K562 (cell line): ENCODE measurements at regions not wholly inside any gene's neighbourhood (a gene's known extent, or its start where the extent isn't known, plus 50 kb on each side); places are given as distances from the start of the nearest gene placed in this dataset.

Experiments
- AFF1 ChIP-seq, 2 experiments: fragments of 450-650 bp; IDR thresholded peaks; 2 replicates each; pipeline ENCODE4 v1.6.1; 2018; ENCODE audit warnings: mild to moderate bottlenecking in 2 of 2, low read depth in 1 of 2; ENCODE audit not compliant: partially characterized antibody in 2 of 2
- CLOCK ChIP-seq: fragments of 250-450 bp; sonication (Bioruptor Pico); IDR thresholded peaks from 2 replicates; pipeline ENCODE4 v1.4.0; 2020; ENCODE audit warnings: mild to moderate bottlenecking, moderate library complexity, borderline replicate concordance
- DMBX1 ChIP-seq: fragments of 250-450 bp; sonication (Bioruptor Pico); IDR thresholded peaks from 2 replicates; pipeline ENCODE4 v1.8.0; 2022; ENCODE audit warnings: inconsistent platforms, mild to moderate bottlenecking, moderate library complexity, borderline replicate concordance
- ETS1 ChIP-seq: conservative IDR thresholded peaks from 2 replicates; pipeline ENCODE4 v1.6.1; 2011; ENCODE audit warnings: low read depth, mild to moderate bottlenecking, low read length; ENCODE audit not compliant: control insufficient read depth
- HDAC1 ChIP-seq, 2 experiments: fragments of 450-650 bp; IDR thresholded peaks; 2 replicates each; pipeline ENCODE4 v1.6.1; 2016 to 2017; ENCODE audit warnings: inconsistent platforms in 1 of 2, mild to moderate bottlenecking in 1 of 2, moderate library complexity in 1 of 2

DNA sequence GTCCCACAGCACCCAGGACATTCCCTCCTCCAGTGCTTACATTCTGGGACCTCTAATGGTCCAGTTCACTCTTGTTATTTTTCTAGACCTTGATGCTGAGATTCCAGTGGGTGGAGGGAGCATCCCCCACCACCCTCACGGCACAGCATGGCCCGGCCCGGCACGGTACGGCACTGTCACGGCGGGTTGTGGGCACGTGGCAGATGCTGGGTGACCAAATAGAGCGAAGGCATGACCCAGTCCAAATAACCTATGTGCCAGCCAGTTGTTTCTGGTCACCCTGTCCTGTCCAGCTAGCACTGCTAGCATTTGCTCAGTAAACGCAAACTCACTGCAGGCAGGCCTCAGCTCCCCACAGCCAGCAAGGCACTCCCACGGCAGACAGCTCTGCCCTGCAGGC, 204.7 kb downstream of the ENGASE start (continued):
- no peak for TF ChIP-seq CLOCK (CRISPR knock-in tag)
- no peak for TF ChIP-seq DMBX1 (CRISPR knock-in tag)
- TF ChIP-seq AFF1 (IDR thresholded peaks at IDR 0.05; ENCODE audit: low read depth in 1 of 2, partially characterized antibody in 2 of 2), result no peak
- no peak for TF ChIP-seq ETS1
- TF ChIP-seq HDAC1 (IDR thresholded peaks at IDR 0.05), result no peak
